ENCODE measurements at regions not wholly inside any gene's neighbourhood (a gene's known extent, or its start where the extent isn't known, plus 50 kb on each side); places are given as distances from the start of the nearest gene placed in this dataset.

GRCh38 chr11:25949918-25950317, 382.0 kb upstream of the ANO3 start:
- Histone ChIP-seq H3K9ac (ENCODE audit: low read length) (no peak overlapping the region), H3K27me3 (ENCODE audit: insufficient read depth, low read length) (no peaks in the 10 kb centered on the region), H3K79me2 (ENCODE audit: insufficient read depth, low read length) (no peaks in the 10 kb centered on the region), H3K4me2 (ENCODE audit: low read length) (no peak overlapping the region), H3K9me3 (ENCODE audit: low read length) (no peaks in the 10 kb centered on the region), H3K4me3 (ENCODE audit: low read depth, low read length, poor library complexity, severe bottlenecking) (no peak overlapping the region), H3K9me2 (ENCODE audit: low read depth, low read length) (no peaks in the 10 kb centered on the region), H4K20me1 (ENCODE audit: insufficient read depth, low read length) (no peaks in the 10 kb centered on the region), H3F3A (ENCODE audit: insufficient read depth, low read length) (no peaks in the 10 kb centered on the region), H3K36me3 (ENCODE audit: insufficient read depth, low read length) (no peaks in the 10 kb centered on the region), H3K27ac (ENCODE audit: low read depth, low read length, poor library complexity, severe bottlenecking) (no peak overlapping the region), H2AFZ (ENCODE audit: low read length) (no peak overlapping the region), H3K4me1 (ENCODE audit: insufficient read depth, low read length, severe bottlenecking) (no peaks in the 10 kb centered on the region)
- TF ChIP-seq, protein P1, sequence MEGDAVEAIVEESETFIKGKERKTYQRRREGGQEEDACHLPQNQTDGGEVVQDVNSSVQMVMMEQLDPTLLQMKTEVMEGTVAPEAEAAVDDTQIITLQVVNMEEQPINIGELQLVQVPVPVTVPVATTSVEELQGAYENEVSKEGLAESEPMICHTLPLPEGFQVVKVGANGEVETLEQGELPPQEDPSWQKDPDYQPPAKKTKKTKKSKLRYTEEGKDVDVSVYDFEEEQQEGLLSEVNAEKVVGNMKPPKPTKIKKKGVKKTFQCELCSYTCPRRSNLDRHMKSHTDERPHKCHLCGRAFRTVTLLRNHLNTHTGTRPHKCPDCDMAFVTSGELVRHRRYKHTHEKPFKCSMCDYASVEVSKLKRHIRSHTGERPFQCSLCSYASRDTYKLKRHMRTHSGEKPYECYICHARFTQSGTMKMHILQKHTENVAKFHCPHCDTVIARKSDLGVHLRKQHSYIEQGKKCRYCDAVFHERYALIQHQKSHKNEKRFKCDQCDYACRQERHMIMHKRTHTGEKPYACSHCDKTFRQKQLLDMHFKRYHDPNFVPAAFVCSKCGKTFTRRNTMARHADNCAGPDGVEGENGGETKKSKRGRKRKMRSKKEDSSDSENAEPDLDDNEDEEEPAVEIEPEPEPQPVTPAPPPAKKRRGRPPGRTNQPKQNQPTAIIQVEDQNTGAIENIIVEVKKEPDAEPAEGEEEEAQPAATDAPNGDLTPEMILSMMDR (IDR thresholded peaks at IDR 0.05; ENCODE audit: low read length) = no peak
- no peak for TF ChIP-seq EZH2 (IDR thresholded peaks at IDR 0.05; ENCODE audit: borderline replicate concordance, low read length)

DNA sequence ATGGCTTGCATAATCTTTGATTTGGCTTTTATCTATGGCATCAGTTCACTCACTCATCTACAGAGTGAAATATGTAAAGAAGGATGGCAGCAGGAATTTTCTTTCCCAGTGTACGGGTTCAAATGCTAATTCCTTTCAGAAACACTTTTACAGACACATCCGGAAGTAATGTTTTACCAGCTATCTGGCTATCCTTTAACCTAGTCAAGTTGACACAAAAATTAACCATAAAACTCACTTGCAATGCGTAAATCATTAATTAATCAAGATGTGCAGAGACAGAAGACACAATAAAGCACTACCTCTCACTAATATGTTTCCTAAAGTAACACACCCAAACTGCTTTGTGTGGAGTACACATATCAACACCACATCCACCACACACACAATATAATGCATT, 378.9 kb upstream of the ANO3 start:
- no peaks in the 10 kb centered on the region for H3K36me3 ChIP-seq (ENCODE audit: insufficient read depth, low read length)
- H3K9me2 ChIP-seq (ENCODE audit: low read depth, low read length) = no peaks in the 10 kb centered on the region
- no peak overlapping the region for H3K4me2 ChIP-seq (ENCODE audit: low read length)
- no peaks in the 10 kb centered on the region for H3K9me3 ChIP-seq (ENCODE audit: low read length)
- H3K9ac ChIP-seq (ENCODE audit: low read length) = no peak overlapping the region
- TF ChIP-seq, protein P1 (IDR thresholded peaks at IDR 0.05; ENCODE audit: low read length) = no peak
- TF ChIP-seq EZH2 (IDR thresholded peaks at IDR 0.05; ENCODE audit: borderline replicate concordance, low read length) = no peak
- H4K20me1 ChIP-seq (ENCODE audit: insufficient read depth, low read length) = no peaks in the 10 kb centered on the region
- no peaks in the 10 kb centered on the region for H3F3A ChIP-seq (ENCODE audit: insufficient read depth, low read length)
- no peaks in the 10 kb centered on the region for H3K79me2 ChIP-seq (ENCODE audit: insufficient read depth, low read length)
- no peaks in the 10 kb centered on the region for H3K27me3 ChIP-seq (ENCODE audit: insufficient read depth, low read length)
- no peak overlapping the region for H2AFZ ChIP-seq (ENCODE audit: low read length)
- no peak overlapping the region for H3K27ac ChIP-seq (ENCODE audit: low read depth, low read length, poor library complexity, severe bottlenecking)
- no peaks in the 10 kb centered on the region for H3K4me1 ChIP-seq (ENCODE audit: insufficient read depth, low read length, severe bottlenecking)
- no peak overlapping the region for H3K4me3 ChIP-seq (ENCODE audit: low read depth, low read length, poor library complexity, severe bottlenecking)

- no peak overlapping the region for H3K4me2 ChIP-seq (ENCODE audit: low read length)
- TF ChIP-seq EZH2 (IDR thresholded peaks at IDR 0.05; ENCODE audit: borderline replicate concordance, low read length) = no peak
- TF ChIP-seq, protein P1 (IDR thresholded peaks at IDR 0.05; ENCODE audit: low read length) = no peak
- no peaks in the 10 kb centered on the region for H3K36me3 ChIP-seq (ENCODE audit: insufficient read depth, low read length)
- H3K9me3 ChIP-seq (ENCODE audit: low read length) = no peaks in the 10 kb centered on the region
- H4K20me1 ChIP-seq (ENCODE audit: insufficient read depth, low read length) = no peaks in the 10 kb centered on the region
- H3F3A ChIP-seq (ENCODE audit: insufficient read depth, low read length) = no peaks in the 10 kb centered on the region
- no peak overlapping the region for H2AFZ ChIP-seq (ENCODE audit: low read length)
- H3K27ac ChIP-seq (ENCODE audit: low read depth, low read length, poor library complexity, severe bottlenecking) = no peak overlapping the region
- H3K4me3 ChIP-seq (ENCODE audit: low read depth, low read length, poor library complexity, severe bottlenecking) = no peak overlapping the region
- no peaks in the 10 kb centered on the region for H3K9me2 ChIP-seq (ENCODE audit: low read depth, low read length)
- H3K4me1 ChIP-seq (ENCODE audit: insufficient read depth, low read length, severe bottlenecking) = no peaks in the 10 kb centered on the region
- no peak overlapping the region for H3K9ac ChIP-seq (ENCODE audit: low read length)
- no peaks in the 10 kb centered on the region for H3K27me3 ChIP-seq (ENCODE audit: insufficient read depth, low read length)
- no peaks in the 10 kb centered on the region for H3K79me2 ChIP-seq (ENCODE audit: insufficient read depth, low read length)
These were observed 373.9 kb upstream of the ANO3 start for GRCh38 chr11:25958045-25958444.
